ENCODE measurements at regions not wholly inside any gene's neighbourhood (a gene's known extent, or its start where the extent isn't known, plus 50 kb on each side); places are given as distances from the start of the nearest gene placed in this dataset.
A peak's percentile ranks its signal among the peaks of the same experiment; 100 is the strongest.
"Not testable (repeated sequence)": the region's sequence is repeated elsewhere in the genome, so short reads cannot be mapped to it uniquely, and the experiment has no call there.

DNA sequence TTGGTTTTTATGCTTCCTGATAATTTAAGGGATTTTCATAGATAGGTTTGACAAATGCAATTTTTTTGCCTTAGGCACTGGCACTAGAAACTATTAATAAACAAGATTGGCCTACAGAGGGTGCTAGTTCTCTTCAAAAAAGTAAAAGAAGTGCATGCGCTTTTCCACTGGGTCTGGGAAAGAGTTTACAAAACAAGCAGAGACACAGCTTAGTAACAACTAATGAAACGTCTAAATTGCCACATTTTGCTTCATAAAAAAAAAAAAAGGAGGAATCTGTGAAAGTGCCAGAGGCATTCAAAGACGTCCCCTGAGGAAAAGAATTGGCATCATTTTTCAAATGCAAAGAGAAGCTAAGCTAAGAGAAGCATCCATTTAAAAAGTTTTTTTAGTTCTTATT, 58.3 kb upstream of the EEA1 start:
- DNase-seq (ENCODE audit: low read depth in 2 of 2) = no peak

- DNase-seq (ENCODE audit: low read depth in 2 of 2) = peak; percentile 2 to 29
Measured at GRCh38 chr12:92987846-92988621, 58.9 kb upstream of the EEA1 start.

DNA sequence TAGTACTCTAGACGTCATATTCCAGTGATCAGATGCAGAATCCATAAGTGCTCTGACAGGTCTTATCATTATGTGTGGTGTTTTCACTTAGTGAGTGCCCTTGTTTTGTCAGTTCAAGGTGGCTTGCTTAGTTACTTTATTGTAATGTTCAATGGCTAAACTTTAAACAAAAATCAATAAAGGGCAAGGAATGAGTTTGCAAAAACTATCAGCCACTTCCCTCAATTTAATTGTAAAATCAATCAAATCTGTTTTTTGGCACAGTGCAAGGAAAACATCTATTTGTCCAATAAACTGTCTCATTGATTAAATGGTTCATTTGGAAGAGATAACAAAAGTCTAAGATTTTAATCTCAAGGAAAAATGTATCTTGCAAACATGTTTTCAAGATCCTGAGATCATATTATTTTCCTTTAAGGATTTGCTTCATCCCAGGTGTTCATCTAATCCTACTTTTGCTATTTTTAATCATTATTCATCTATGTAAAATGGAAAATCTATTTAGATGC, 59.6 kb upstream of the EEA1 start:
- no peak for DNase-seq (ENCODE audit: low read depth in 2 of 2)

DNA sequence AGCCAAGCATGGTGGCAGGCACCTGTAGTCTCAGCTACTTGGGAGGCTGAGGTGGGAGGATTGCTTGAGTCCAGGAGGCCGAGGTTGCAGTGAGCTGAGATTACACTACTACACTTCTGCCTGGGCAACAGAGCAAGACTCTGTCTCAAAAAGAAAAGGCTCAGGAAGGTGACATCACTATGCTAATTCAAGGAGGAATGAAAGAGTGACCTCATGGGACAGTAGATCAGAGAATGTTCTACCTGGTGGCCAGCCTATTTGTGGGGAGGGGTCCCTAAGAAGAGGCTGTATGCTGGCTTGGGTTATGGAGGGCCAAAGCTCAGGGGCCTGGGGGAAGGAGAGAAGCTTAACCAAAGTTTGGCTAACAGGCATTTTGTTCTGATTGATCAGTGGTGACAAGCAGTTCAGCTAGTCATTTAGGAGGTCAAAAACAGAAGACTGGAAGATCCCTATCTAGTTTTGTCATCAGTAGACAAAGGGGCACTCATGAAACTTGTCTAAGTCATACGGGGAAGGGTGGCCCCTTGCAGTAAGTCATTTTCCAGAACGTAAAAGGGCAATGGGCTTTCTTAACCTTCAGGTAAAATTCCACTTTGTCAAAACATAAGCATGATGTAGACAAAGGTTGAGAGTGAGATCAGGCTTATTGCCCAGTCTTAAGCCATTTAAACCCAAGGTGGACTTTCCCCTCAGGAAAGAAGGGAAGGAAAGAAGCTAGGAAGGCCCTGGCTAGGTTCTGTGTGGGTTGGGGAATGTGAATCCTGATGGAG, 60.8 kb upstream of the EEA1 start:
- DNase-seq (ENCODE audit: low read depth in 2 of 2) = no peak

DNA sequence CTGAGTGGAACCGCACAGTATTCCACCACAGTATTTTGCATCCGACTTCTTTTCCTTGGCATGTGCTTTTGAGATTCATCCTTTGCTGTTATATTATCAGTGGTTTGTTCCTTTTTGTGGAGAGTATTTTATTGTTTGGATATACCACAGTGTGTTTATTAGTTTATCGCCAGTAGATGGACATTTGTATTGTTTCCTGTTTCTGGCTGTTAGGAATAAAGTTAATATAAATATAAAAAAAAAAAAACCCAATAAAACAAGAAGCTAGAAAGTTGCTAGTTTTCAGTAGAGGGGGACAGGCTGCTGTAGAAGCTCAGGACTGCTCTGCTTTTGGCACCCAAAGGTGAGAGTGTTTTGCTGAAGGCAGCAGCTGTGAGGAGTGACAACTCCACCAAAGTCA, 62.0 kb upstream of the EEA1 start:
- DNase-seq (ENCODE audit: low read depth in 2 of 2) = no peak

GRCh38 chr12:92992041-92992440, 62.9 kb upstream of the EEA1 start:
- no peak for DNase-seq (ENCODE audit: low read depth in 2 of 2)

- no peak for DNase-seq (ENCODE audit: low read depth in 2 of 2)
Measured at GRCh38 chr12:92993259-92993658, 64.2 kb upstream of the EEA1 start.

GRCh38 chr12:92995258-92995903, 66.3 kb upstream of the EEA1 start:
- DNase-seq (ENCODE audit: low read depth in 2 of 2) = no peak

DNA sequence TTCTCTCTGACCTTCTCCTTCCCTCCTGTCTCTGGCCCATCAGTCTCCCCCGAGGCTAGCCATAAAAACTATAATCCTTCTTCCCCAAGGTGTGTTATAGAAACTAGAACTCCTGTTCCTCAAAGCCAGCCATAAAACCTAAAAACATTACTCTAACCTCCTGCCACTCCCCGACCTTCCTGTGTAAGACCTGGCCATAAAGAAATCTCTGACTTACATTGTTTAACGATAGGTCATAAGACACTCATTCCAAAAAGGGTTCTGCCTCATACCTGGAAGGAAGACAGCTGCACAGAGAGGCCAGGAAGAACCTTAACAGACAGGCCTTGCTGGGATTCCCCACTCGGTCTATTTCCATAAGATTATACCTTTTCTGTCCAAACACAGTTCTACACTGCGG, 70.9 kb upstream of the EEA1 start:
- DNase-seq (ENCODE audit: low read depth in 2 of 2) = no peak

- no peak for DNase-seq (ENCODE audit: low read depth in 2 of 2)
Measured at GRCh38 chr12:93001407-93001806, 72.3 kb upstream of the EEA1 start.

DNA sequence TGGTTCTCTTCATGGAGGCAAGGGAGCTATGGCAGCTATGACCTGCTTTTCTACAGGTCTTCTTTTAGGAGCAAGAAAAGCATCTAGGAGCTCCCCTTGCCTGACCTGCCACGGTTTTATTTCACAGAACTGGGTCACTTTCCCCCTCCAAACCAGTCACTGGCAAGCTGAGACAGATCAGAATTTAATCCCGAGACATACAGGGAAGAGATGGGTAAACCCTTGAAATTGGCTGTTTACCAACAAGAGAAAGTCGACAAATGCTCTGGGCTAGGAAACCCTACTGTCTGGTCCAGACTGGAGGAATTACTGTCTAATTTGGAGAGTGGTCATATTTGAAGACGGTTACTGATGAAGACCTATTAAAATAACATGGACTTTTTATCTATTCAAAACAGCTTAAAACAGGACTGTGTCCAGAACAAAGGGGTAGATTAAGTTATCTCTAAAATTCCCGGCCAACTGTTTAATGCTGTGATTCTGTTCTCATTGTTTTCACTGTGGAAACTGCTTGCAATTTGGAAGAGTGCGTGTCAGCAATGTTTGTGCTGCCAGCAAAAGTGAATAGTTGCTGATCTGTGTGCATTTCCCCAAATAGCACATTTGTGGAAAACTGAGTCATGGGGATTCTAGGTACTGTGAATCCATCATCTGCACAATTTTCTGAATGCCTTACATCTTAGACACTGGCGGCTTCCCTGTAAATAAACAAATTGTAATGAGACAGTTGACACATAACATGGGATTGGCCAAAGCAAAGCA, 73.4 kb upstream of the EEA1 start:
- DNase-seq (ENCODE audit: low read depth in 2 of 2) = no peak

DNA sequence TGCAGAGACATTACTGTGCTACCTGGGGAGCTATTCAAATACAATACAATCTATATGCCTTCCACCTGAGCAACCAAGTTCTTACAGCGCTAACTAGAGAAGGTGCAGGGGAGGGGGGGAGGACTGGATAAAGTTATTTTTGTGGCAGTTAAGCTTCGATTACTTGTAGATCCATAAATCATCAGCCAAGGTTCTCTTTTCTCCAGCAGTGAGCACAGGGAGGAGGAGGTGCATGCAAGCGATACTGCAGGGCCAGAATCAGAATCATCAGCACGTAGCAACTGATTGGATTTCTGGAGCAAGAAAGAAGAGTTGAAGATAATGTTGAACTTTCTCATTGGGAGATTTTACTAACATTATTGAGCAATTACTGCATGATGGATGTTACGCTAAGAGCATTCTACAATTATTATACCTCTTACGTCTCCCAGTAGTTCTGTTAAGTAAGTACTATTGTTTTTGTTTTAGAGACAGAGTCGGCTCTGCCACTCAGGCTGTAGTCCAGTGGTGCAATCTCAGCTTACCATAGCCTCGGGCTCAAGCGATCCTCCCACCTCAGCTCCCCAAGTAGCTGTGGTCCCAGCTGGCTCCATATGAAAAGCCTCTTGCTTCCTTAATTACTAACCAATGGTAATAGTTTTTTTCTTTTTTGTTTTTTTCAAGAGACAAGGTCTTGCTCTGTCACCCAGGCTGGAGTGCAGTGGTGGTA, 74.6 kb upstream of the EEA1 start:
- no peak for DNase-seq (ENCODE audit: low read depth in 2 of 2)

DNA sequence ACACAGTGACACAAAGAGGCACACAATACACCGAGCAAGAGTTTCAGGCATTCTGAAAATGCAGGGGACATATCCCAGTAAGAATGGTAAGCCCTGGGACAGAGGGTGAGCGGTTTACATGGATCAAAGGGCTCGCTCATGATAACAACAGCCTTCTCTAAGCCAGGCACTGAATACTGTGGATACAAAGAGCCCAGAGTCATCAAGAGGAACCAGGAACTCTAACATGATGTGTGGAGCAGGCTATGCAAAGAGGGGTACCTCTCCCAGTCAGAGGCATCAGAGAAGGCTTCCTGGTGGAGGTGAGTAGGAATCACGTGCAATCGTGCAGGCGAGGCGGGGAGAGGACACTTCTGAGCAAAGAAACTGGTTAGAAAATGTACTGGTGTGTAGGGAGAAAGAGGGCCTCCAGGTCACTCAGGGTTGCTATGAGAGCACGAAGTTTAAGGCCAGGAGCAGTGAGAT, 76.9 kb upstream of the EEA1 start:
- no peak for DNase-seq (ENCODE audit: low read depth in 2 of 2)

DNA sequence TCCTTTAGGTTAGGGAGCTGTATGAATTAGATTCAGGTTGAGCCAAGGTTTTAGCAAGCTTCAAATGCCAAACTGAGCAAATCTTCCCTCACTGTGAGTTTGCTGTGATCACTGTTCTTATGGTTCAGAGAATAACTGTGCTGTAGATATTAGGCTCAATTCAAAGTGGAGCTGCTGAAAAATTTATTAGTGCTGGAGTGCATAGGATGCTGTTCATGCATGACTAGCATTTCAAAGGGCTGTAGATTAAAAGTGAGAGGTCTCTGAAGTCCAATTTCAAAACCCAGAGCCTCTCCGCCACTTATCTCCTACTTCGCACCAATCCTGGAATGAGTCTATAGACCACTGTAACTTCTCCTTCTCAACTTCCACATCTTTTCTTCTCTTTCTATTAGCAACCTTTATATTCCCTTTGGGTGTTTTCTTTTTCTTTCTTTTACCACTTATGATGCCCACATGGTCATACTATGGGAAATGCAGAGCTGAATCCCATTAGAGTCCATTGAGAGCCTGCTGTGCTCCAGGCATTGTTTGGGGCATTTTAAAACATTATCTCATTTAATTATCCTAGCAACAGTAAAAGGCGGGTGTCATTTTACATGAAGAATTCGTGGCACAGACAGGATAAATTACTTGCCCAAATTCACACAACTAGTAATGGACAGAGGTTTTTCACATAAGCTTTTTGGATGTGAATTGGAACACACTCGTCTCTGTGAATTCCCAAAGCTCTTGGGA, 77.5 kb upstream of the EEA1 start:
- DNase-seq (ENCODE audit: low read depth in 2 of 2) = no peak

DNA sequence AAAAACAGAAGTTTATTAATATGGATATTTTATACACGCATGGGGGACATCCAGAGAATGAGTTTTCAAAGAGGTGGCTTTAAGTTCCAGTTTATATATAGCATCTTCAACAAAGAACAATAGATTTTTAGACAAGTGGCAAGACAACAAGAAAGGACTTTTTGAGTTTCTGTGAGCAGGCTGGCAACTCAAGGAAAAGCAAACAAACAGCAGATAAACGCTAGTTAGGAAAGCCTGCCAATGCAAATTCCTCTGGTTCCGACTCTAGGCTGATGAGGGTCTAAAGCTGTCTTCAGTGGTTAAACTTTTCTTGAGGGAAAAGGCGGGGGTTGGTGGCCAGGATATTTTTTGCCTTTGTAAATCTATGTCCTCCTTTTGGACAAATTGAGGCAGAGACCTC, 78.4 kb upstream of the EEA1 start:
- DNase-seq (ENCODE audit: low read depth in 2 of 2) = no peak

GRCh38 chr12:93008044-93008778, 79.1 kb upstream of the EEA1 start:
- DNase-seq (ENCODE audit: low read depth in 2 of 2) = no peak

GRCh38 chr12:93008880-93009279, 79.8 kb upstream of the EEA1 start:
- DNase-seq (ENCODE audit: low read depth in 2 of 2) = not testable (repeated sequence)

- DNase-seq (ENCODE audit: low read depth in 2 of 2) = no peak
Measured at GRCh38 chr12:93009533-93009932, 80.4 kb upstream of the EEA1 start.

DNA sequence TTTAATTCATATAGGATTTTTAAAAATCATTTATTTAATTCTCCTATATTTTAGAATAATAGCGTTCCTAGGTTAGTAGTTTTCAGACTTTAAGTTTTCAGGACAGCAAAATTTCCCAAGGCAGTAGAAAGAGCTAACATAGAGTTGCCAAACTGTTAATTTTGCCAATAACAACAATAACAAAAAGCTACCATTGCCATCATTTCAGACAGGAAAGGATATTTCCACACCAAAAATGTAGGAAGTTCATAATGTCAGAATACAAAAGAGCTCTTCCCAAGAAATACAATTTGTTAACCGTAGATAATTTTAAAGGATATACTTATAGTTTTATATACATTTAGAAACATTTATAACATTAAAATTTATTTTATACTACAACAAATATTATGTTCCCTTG, 81.4 kb upstream of the EEA1 start:
- no peak for DNase-seq (ENCODE audit: low read depth in 2 of 2)

- DNase-seq (ENCODE audit: low read depth in 2 of 2) = no peak
Measured at GRCh38 chr12:93011100-93011499, 82.0 kb upstream of the EEA1 start.

Data from stimulated activated CD4-positive, alpha-beta T cell treated with anti-CD3 and anti-CD28 coated beads, Interleukin-12 subunit alpha, Interleukin-12 subunit beta, amount 100 ng/mL, for 24 hours (primary cell).